ENCODE measurements at regions not wholly inside any gene's neighbourhood (a gene's known extent, or its start where the extent isn't known, plus 50 kb on each side); places are given as distances from the start of the nearest gene placed in this dataset.

- no peak for DNase-seq (ENCODE audit: low read depth)
These were observed 75.7 kb upstream of the SYT6 start for GRCh38 chr1:114229368-114229767.

GRCh38 chr1:114227059-114227458 lies 73.4 kb upstream of the SYT6 start:
- no peak for DNase-seq (ENCODE audit: low read depth)

- no peak for DNase-seq (ENCODE audit: low read depth)
These were observed 70.7 kb upstream of the SYT6 start for GRCh38 chr1:114224196-114224907.

- DNase-seq (ENCODE audit: low read depth), result no peak
These were observed 69.3 kb upstream of the SYT6 start for GRCh38 chr1:114222920-114223319.

GRCh38 chr1:114219172-114219868 lies 65.7 kb upstream of the SYT6 start:
- peak; percentile 43 for DNase-seq (ENCODE audit: low read depth)

- peak; percentile 46 for DNase-seq (ENCODE audit: low read depth)
These were observed 64.9 kb upstream of the SYT6 start for GRCh38 chr1:114218361-114219171.

- no peak for DNase-seq (ENCODE audit: low read depth)
These were observed 62.9 kb upstream of the SYT6 start for GRCh38 chr1:114216431-114217173.

GRCh38 chr1:114215436-114215835 lies 61.8 kb upstream of the SYT6 start:
- DNase-seq (ENCODE audit: low read depth), result no peak

- no peak for DNase-seq (ENCODE audit: low read depth)
These were observed 60.3 kb upstream of the SYT6 start for GRCh38 chr1:114214016-114214415.

- no peak for DNase-seq (ENCODE audit: low read depth)
These were observed 56.3 kb upstream of the SYT6 start for GRCh38 chr1:114209971-114210370.

- DNase-seq (ENCODE audit: low read depth), result no peak
These were observed 55.0 kb upstream of the SYT6 start for GRCh38 chr1:114208714-114209113.

GRCh38 chr1:114208106-114208505 lies 54.4 kb upstream of the SYT6 start:
- DNase-seq (ENCODE audit: low read depth), result no peak

GRCh38 chr1:114207635-114208034 lies 54.0 kb upstream of the SYT6 start:
- DNase-seq (ENCODE audit: low read depth), result no peak

- no peak for DNase-seq (ENCODE audit: low read depth)
These were observed 52.7 kb upstream of the SYT6 start for GRCh38 chr1:114206392-114206791.

- DNase-seq (ENCODE audit: low read depth), result no peak
These were observed 50.0 kb upstream of the SYT6 start for GRCh38 chr1:114203595-114204128.
